LNCAP (cell line): ENCODE measurements at regions not wholly inside any gene's neighbourhood (a gene's known extent, or its start where the extent isn't known, plus 50 kb on each side); places are given as distances from the start of the nearest gene placed in this dataset.

Experiments
- CTCF ChIP-seq: fragments of 450-650 bp; IDR thresholded peaks from 2 replicates; pipeline ENCODE4 v1.5.1; 2017; ENCODE audit warnings: mild to moderate bottlenecking

GRCh38 chr1:101185421-101185820 is 51.4 kb upstream of the S1PR1 start:
- TF ChIP-seq CTCF: no peak

DNA sequence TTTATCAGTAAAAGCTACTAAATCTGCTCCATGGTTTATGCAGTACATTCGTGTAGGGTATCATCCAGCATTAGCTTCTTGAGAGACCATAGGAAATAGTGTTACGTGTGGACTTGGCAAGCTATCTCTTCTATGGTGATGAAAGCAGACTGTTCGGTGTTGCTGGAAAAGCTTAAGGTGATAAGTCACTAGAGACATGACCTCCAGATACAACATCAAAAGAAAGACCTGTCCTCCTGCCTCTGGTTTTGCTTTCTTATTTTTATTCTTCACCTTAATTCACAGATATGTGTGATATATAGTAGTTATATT is 53.5 kb upstream of the S1PR1 start:
- no peak for TF ChIP-seq CTCF

DNA sequence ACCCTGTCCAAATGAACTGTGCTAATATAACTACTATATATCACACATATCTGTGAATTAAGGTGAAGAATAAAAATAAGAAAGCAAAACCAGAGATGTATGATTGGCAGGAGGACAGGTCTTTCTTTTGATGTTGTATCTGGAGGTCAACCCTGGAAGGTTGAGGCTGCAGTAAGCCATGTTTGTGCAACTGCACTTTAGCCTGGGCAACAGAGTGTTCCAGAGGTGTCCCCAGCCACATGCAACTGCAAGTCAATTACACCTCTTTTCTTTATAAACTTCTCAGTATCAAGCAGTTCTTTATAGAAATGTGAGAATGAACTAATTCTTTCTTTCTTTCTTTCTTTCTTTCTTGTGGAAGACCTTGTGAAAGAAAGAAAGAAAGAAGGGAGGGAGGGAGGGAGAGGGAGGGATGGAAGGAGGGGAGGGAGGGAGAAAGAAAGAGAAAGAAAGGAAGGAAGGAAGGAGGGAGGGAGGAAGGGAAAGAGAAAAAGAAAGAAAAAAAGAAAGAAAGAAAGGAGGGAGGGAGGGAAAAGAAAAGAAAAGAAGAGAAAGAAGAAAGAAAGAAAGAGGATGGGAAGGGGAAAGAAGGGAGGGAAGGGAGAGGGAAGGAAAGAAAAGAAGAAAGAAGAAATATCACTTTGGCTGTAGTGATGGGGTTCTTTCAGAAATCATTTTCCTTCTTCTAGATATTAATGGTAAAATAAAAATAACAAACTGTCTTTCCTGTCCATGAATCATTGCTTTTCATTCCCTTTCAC is 54.0 kb upstream of the S1PR1 start:
- TF ChIP-seq CTCF: no peak

DNA sequence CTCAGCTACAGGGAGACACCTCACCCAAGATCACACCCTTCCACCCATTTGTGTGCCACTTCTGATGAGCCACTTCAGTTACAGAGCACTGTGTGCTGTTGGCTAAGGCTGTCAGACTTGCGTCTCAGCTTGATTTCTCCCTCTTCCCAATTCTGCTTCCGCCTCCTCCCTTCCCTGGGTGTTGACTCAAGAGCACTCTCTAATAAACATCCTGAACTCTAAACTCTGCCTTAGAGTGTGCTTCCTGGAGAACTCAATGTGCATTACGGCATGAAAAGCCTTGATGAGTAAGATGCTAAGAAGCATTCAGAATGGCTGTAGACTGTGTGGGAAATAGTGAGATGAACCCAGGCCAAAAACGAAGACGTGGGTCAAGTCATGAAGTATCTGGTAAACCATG is 54.9 kb upstream of the S1PR1 start:
- TF ChIP-seq CTCF: no peak

DNA sequence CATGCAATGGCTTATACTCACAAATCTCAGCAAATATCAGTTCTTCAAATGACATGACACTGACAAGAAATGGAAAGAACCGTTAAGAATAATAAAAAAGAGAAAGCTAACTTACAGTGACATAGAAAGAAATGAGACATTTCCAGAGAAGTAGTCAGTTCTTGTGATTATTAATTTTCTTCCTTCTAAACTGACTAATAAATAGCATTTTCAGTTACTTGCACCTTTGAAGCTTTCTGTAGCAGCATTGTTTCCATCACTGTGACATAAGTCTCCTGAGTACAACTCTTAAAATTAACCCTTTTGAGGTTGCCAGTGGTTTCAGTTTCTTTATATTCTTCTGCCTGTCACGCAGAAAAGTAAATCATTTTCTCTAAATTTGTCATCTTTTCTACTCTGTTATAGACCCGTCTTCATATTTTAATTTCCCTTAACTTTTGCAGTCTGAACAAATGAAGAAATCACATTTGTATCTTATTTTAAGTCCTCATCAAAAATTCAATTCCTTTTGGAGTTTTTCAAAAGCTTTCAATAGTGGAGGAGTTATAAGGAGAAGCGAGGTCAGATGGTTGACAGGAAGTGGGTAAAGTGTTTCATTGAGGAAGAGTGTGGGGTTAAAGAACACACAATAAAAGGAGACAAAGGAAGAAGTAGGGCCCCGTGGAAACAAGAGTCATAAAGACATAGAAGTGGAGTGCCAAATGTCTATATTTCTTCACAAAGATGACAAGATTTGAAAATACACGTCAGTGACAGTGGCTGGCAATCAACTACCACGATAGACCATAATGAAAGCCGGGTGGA is 57.9 kb upstream of the S1PR1 start:
- no peak for TF ChIP-seq CTCF

DNA sequence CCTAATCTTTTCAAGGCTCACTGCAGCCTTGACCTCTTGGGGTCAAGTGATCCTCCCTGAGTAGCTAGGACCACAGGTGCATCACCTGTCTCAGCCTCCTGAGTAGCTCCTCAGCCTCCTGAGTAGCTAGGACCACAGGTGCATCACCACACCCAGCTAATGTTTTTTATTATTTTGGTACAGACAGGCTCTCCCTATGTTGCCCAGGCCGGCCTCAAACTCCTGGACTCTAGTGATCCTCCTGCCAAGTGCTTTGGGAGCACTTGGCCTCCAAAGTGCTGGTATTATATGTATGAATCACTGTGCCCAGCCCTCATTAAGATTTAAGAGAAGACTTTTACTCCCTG is 58.5 kb upstream of the S1PR1 start:
- TF ChIP-seq CTCF: no peak

- TF ChIP-seq CTCF: no peak
These were observed 60.9 kb upstream of the S1PR1 start for GRCh38 chr1:101175886-101176285.
